ENCODE measurements at regions not wholly inside any gene's neighbourhood (a gene's known extent, or its start where the extent isn't known, plus 50 kb on each side); places are given as distances from the start of the nearest gene placed in this dataset.
"Not testable (repeated sequence)": the region's sequence is repeated elsewhere in the genome, so short reads cannot be mapped to it uniquely, and the experiment has no call there.

DNA sequence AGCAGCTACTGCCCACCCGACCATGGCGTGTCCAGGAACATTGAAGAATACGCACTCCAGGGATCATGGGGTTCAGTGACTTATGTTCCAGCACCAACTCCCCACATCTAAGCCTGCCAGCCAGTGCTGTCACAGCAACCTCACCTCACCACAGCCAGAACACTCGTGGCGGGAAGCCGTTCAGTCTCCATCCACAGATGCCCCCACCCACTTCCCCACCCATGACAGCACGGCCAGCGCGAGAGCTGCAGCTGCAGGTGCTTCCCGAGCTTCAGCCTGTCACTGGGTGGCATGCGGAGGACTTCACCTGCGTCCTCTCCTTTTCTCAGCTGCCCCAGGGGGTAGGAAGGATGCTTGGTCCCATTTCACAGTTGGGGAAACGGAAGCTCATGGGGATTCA lies 50.3 kb downstream of the RBFOX3 start:
- DNase-seq, result no peak

GRCh38 chr17:79559111-79559887 lies 51.6 kb downstream of the RBFOX3 start:
- DNase-seq, result no peak

- no peak for DNase-seq
These were observed 52.6 kb downstream of the RBFOX3 start for GRCh38 chr17:79558091-79558900.

DNA sequence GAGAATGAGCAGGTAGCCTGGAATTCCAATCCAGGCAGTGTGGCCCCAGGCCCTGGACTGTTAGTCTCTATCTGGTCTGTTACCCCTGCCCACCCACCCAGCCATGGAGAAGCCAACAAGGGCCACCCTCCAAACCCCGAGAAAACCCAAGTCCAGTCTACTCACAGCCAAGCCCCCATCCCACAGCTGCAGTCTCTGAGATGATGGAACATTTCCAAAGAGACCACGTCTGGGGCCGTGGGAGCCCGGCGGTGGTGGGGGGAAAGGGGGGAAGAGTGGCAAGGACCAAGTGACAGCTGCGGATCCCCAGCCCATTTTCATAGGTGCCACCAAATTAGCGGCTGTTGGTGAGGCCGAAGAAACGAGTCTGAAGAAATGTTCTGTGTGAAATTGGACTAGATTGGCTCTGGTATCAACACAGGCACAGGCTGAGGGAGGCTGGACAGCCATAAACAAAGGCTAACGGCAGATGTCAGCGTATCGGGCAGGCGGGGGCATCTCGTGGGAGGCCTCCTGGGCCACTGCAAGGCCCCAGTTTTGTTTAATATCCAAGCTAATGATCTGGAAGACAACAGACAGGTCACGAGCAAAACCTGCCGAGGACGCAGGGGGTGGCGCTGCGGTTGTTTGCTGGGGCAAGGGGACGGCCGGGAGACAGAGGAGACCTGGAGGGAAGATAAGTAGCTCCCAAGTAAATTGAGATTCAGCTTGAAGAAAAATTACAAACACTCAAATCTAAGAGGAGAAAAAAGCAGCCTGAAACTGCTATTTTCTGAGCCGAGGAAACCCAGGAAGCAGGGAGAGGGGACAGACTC lies 53.4 kb downstream of the RBFOX3 start:
- no peak for DNase-seq

GRCh38 chr17:79556271-79556670 lies 54.6 kb downstream of the RBFOX3 start:
- no peak for DNase-seq

- DNase-seq, result no peak
These were observed 55.3 kb downstream of the RBFOX3 start for GRCh38 chr17:79555543-79555942.

DNA sequence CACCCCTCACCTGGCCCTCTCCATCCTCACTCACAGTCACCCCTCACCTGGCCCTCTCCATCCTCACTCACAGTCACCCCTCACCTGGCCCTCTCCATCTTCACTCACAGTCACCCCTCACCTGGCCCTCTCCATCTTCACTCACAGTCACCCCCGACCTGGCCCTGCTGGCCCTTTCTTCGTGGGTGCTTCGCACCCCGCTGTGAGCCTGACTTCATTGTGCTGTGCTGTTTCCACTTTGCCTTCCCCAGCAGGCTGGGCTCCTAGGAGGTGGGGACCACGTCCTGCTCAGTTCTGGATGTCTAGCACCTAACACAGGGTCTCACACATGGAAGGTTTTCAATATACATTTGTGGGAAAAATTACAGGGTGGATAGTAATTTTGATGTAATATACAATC lies 56.5 kb downstream of the RBFOX3 start:
- DNase-seq, result not testable (repeated sequence)

- no peak for DNase-seq
These were observed 58.0 kb downstream of the RBFOX3 start for GRCh38 chr17:79552824-79553223.

DNA sequence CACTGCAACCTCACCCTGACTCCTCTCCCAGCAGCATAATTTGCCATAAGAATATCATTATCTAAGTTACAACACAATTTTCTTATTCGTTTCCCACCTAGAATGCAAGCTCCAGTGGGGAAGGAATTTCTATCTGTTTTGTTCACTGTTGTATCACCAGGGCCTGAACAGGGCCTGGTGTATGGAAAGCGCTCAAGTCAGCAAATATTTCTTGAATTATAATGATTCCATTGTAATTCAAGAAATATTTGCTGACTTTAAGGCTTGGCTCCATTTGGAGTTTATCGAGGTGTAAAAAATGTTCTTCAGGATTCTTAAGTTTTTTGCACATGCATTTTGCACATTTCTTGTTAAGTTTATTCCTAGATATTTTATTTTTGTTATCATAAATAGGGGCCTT lies 58.4 kb downstream of the RBFOX3 start:
- DNase-seq, result no peak

- no peak for DNase-seq
These were observed 61.5 kb downstream of the RBFOX3 start for GRCh38 chr17:79549141-79549915.

- no peak for DNase-seq
These were observed 62.7 kb downstream of the RBFOX3 start for GRCh38 chr17:79548116-79548515.

DNA sequence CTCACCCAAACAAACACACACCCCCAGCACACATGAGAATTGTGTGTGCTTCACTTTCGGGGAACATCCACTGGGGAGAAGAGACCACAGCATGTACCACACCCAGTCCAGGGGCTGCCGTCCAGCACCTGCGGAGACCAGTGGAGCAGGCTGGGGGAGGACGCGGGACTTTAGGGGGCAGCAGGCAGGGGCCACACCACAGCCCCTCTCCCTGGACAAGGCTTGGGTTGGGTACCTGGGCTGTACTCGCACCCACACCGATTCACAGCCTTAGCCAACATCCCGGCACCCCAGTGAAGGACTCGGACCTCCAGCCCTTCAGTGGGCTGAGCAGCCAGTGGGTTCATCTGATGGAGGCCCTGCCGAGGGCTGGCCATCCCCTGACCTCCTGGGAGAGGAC lies 63.3 kb downstream of the RBFOX3 start:
- no peak for DNase-seq

GRCh38 chr17:79547171-79547570 lies 63.7 kb downstream of the RBFOX3 start:
- DNase-seq, result not testable (repeated sequence)

- DNase-seq, result no peak
These were observed 64.5 kb downstream of the RBFOX3 start for GRCh38 chr17:79546386-79546785.

- DNase-seq, result no peak
These were observed 65.4 kb downstream of the RBFOX3 start for GRCh38 chr17:79545251-79546005.

- no peak for DNase-seq
These were observed 66.5 kb downstream of the RBFOX3 start for GRCh38 chr17:79544142-79544914.

GRCh38 chr17:79543531-79543930 lies 67.3 kb downstream of the RBFOX3 start:
- no peak for DNase-seq

GRCh38 chr17:79542718-79543117 lies 68.1 kb downstream of the RBFOX3 start:
- DNase-seq, result no peak

GRCh38 chr17:79541056-79541850 lies 69.6 kb downstream of the RBFOX3 start:
- DNase-seq, result no peak

Data from activated CD8-positive, alpha-beta memory T cell treated with anti-CD3 and anti-CD28 coated beads, Interleukin-2, amount 50 U/mL, for 48 hours (primary cell).